SU-DHL-6 (cell line): ENCODE measurements at regions not wholly inside any gene's neighbourhood (a gene's known extent, or its start where the extent isn't known, plus 50 kb on each side); places are given as distances from the start of the nearest gene placed in this dataset.

Experiments used
- H2AFZ ChIP-seq: fragments of 200-600 bp; sonication (generic); 2 replicates; pipeline ENCODE4 v1.6.1; 2014; ENCODE audit warnings: low read depth, mild to moderate bottlenecking, moderate library complexity, mixed read lengths, antibody characterized with exemption, low read length; ENCODE audit not compliant: severe bottlenecking
- H3F3A ChIP-seq: fragments of 200-600 bp; shearing (Covaris generic); 2 replicates; pipeline ENCODE4 v1.6.0; 2016; ENCODE audit warnings: antibody characterized with exemption, mild to moderate bottlenecking; ENCODE audit not compliant: insufficient read depth
- H3K27ac ChIP-seq: fragments of 200-600 bp; sonication (generic); 2 replicates; pipeline ENCODE4 v1.5.1; 2016; ENCODE audit warnings: low read depth, mild to moderate bottlenecking, low read length, moderate library complexity, mixed read lengths
- H3K27me3 ChIP-seq: fragments of 200-600 bp; sonication (generic), shearing (Covaris generic); 2 replicates; pipeline ENCODE4 v1.6.0; 2014; ENCODE audit warnings: mild to moderate bottlenecking, low read length
- H3K36me3 ChIP-seq: fragments of 200-600 bp; sonication (generic); 2 replicates; pipeline ENCODE4 v1.6.1; 2014; ENCODE audit warnings: mild to moderate bottlenecking, low read length, mixed read lengths
- H3K4me2 ChIP-seq: fragments of 300-600, 200-600 bp; shearing (Covaris generic), sonication (generic); 2 replicates; pipeline ENCODE4 v1.6.0; 2014; ENCODE audit warnings: low read length, low read depth, mild to moderate bottlenecking; ENCODE audit not compliant: poor library complexity, severe bottlenecking
- H3K4me3 ChIP-seq: fragments of 200-600 bp; sonication (generic); 2 replicates; pipeline ENCODE4 v1.5.1; 2014; ENCODE audit warnings: antibody characterized with exemption, low read length, mild to moderate bottlenecking, mixed read lengths; ENCODE audit not compliant: insufficient read depth, poor library complexity, severe bottlenecking
- H3K79me2 ChIP-seq: fragments of 200-600 bp; sonication (generic); 2 replicates; pipeline ENCODE4 v1.6.1; 2014; ENCODE audit warnings: mild to moderate bottlenecking, low read length, moderate library complexity; ENCODE audit not compliant: insufficient read depth
- H3K9ac ChIP-seq: fragments of 200-600 bp; sonication (generic); 2 replicates; pipeline ENCODE4 v1.7.0; 2014; ENCODE audit warnings: mild to moderate bottlenecking, low read length
- H3K9me2 ChIP-seq: fragments of 200-600 bp; sonication (generic); replicated peaks from 2 replicates; pipeline ENCODE4 v1.6.1; 2014; ENCODE audit warnings: low read length; ENCODE audit not compliant: insufficient read depth
- H3K9me3 ChIP-seq: fragments of 200-600 bp; sonication (generic); 2 replicates; pipeline ENCODE4 v1.6.1; 2014; ENCODE audit warnings: low read length, mixed read lengths; ENCODE audit not compliant: insufficient read depth
- H4K20me1 ChIP-seq: fragments of 200-600 bp; sonication (generic); 2 replicates; pipeline ENCODE4 v1.6.1; 2014; ENCODE audit warnings: low read depth, mild to moderate bottlenecking, antibody characterized with exemption, low read length, moderate library complexity, mixed read lengths
- EZH2phosphoT487 ChIP-seq: fragments of 200-600 bp; sonication (generic), shearing (Covaris generic); conservative IDR thresholded peaks from 2 replicates; pipeline ENCODE4 v1.6.1; 2018; ENCODE audit warnings: mild to moderate bottlenecking, antibody characterized with exemption, low read length, moderate library complexity, mixed read lengths
- TF ChIP-seq, protein P1 (sequence below): fragments of 200-600 bp; sonication (generic); IDR thresholded peaks from one replicate; pipeline ENCODE4 v1.5.1; 2017; ENCODE audit warnings: antibody characterized with exemption, mild to moderate bottlenecking, low read length, moderate library complexity; ENCODE audit not compliant: insufficient read depth, poor library complexity, severe bottlenecking

DNA sequence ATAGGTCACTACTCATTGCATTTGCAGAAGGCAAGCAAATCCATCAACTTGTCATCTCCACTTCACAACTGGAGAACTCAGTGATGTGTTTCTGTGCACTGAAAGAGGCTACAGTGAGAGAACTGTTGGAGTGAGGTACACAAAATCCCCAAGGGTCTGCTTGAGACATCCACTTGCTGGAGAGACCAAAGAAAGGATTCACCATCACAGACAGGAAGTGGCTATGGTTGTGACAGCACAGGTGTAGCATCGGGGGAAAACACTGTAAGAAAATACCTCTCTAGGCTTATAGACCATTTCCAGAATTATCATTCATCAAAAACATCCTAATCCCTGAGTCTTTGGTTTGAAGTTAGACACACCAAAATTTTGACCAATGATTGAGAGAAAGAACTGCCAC is 201.3 kb upstream of the OR4E1 start:
- H3K4me2 ChIP-seq: no peak overlapping the region
- no peak overlapping the region for H3K4me3 ChIP-seq
- H3K27ac ChIP-seq: no peak overlapping the region
- H3K27me3 ChIP-seq: no peaks in the 10 kb centered on the region
- no peaks in the 10 kb centered on the region for H3K9me2 ChIP-seq
- no peaks in the 10 kb centered on the region for H3K9me3 ChIP-seq
- no peak overlapping the region for H2AFZ ChIP-seq
- no peaks in the 10 kb centered on the region for H3K36me3 ChIP-seq
- no peaks in the 10 kb centered on the region for H4K20me1 ChIP-seq
- no peak overlapping the region for H3K9ac ChIP-seq
- no peaks in the 10 kb centered on the region for H3F3A ChIP-seq
- no peak for TF ChIP-seq EZH2phosphoT487
- TF ChIP-seq, protein P1, sequence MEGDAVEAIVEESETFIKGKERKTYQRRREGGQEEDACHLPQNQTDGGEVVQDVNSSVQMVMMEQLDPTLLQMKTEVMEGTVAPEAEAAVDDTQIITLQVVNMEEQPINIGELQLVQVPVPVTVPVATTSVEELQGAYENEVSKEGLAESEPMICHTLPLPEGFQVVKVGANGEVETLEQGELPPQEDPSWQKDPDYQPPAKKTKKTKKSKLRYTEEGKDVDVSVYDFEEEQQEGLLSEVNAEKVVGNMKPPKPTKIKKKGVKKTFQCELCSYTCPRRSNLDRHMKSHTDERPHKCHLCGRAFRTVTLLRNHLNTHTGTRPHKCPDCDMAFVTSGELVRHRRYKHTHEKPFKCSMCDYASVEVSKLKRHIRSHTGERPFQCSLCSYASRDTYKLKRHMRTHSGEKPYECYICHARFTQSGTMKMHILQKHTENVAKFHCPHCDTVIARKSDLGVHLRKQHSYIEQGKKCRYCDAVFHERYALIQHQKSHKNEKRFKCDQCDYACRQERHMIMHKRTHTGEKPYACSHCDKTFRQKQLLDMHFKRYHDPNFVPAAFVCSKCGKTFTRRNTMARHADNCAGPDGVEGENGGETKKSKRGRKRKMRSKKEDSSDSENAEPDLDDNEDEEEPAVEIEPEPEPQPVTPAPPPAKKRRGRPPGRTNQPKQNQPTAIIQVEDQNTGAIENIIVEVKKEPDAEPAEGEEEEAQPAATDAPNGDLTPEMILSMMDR: no peak
- no peaks in the 10 kb centered on the region for H3K79me2 ChIP-seq

DNA sequence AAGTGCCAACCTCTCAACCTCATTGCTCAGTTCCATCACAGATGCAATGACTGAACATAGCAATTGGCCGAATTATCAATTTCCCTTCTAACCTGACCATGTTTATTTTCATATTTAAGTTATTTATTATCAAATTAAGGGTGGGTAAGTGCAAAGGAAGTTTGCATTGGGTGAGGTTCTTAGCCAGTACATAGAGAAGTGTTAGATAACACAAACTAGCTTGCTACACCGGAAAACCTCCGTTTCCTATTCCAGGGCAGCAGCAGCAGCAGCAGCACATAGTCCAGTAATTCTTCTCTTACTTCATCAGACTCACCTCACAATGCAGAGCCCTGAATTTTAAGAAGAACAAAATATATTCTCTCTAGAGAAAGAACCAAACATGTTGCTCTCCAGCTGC is 200.5 kb upstream of the OR4E1 start:
- Histone ChIP-seq H3K36me3 (no peaks in the 10 kb centered on the region), H4K20me1 (no peaks in the 10 kb centered on the region), H3K27me3 (no peaks in the 10 kb centered on the region), H3K4me2 (no peak overlapping the region), H3F3A (no peaks in the 10 kb centered on the region), H3K9me3 (no peaks in the 10 kb centered on the region), H3K9me2 (no peaks in the 10 kb centered on the region), H3K79me2 (no peaks in the 10 kb centered on the region), H3K9ac (no peak overlapping the region), H3K27ac (no peak overlapping the region), H2AFZ (no peak overlapping the region), H3K4me3 (no peak overlapping the region)
- TF ChIP-seq, protein P1: no peak
- TF ChIP-seq EZH2phosphoT487: no peak

DNA sequence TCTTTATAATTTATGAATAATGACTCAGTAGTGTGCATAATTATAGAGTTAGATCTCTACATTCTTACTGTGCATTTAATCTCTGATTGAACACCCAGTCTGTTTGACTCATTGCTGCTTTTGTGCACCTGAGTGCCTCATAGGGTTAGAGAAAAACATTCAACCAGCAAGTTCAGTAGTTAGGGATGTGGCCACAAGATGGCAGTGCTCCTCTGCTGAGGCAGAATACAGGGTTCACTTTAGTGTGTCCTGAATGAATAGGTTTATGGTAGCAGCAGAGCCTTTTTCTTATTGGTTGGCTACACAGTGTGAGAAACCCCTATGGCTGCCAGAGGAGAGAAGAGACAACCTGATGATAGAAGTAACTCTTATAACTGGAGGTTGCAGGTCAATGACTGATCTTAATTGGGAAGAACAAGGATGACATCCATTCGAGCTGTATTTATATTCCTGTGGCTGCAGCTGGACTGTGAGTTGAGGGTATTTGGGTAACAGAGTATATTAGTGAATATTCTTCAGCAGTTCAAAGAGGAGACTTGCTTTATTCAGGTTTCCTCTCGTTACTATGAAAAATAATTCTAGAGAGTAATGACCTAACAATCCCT is 194.9 kb upstream of the OR4E1 start:
- Histone ChIP-seq H3F3A (no peaks in the 10 kb centered on the region), H3K79me2 (no peaks in the 10 kb centered on the region), H3K9me2 (no peaks in the 10 kb centered on the region), H2AFZ (no peak overlapping the region), H4K20me1 (no peaks in the 10 kb centered on the region), H3K9me3 (no peaks in the 10 kb centered on the region), H3K4me2 (no peak overlapping the region), H3K4me3 (no peak overlapping the region), H3K9ac (no peak overlapping the region), H3K27me3 (no peaks in the 10 kb centered on the region), H3K36me3 (no peaks in the 10 kb centered on the region), H3K27ac (no peak overlapping the region)
- TF ChIP-seq, protein P1: peak; percentile 80
- TF ChIP-seq EZH2phosphoT487: no peak
